ENCODE measurements at regions not wholly inside any gene's neighbourhood (a gene's known extent, or its start where the extent isn't known, plus 50 kb on each side); places are given as distances from the start of the nearest gene placed in this dataset.
"Not testable (repeated sequence)": the region's sequence is repeated elsewhere in the genome, so short reads cannot be mapped to it uniquely, and the experiment has no call there.

- no peak for DNase-seq
These were observed 166.9 kb upstream of the KLF7 start for GRCh38 chr2:207332480-207333212.

GRCh38 chr2:207333599-207334300, 168.0 kb upstream of the KLF7 start:
- DNase-seq, result no peak

- DNase-seq, result no peak
These were observed 168.5 kb upstream of the KLF7 start for GRCh38 chr2:207334301-207334623.

GRCh38 chr2:207334624-207335371, 169.1 kb upstream of the KLF7 start:
- DNase-seq, result peak; percentile 51

GRCh38 chr2:207337234-207338219, 171.8 kb upstream of the KLF7 start:
- no peak for DNase-seq

GRCh38 chr2:207338220-207338607, 172.5 kb upstream of the KLF7 start:
- DNase-seq, result no peak

- no peak for DNase-seq
These were observed 172.9 kb upstream of the KLF7 start for GRCh38 chr2:207338610-207339009.

GRCh38 chr2:207341112-207341750, 175.5 kb upstream of the KLF7 start:
- DNase-seq, result no peak

GRCh38 chr2:207341804-207342203, 176.1 kb upstream of the KLF7 start:
- no peak for DNase-seq

GRCh38 chr2:207344596-207345394, 179.0 kb upstream of the KLF7 start:
- not testable (repeated sequence) for DNase-seq

GRCh38 chr2:207351171-207351570, 178.6 kb upstream of the CREB1 start:
- no peak for DNase-seq

- no peak for DNase-seq
These were observed 176.6 kb upstream of the CREB1 start for GRCh38 chr2:207352978-207353671.

GRCh38 chr2:207353836-207354235, 175.9 kb upstream of the CREB1 start:
- DNase-seq, result no peak

- no peak for DNase-seq
These were observed 175.3 kb upstream of the CREB1 start for GRCh38 chr2:207354462-207354861.

GRCh38 chr2:207356567-207356966, 173.2 kb upstream of the CREB1 start:
- no peak for DNase-seq

GRCh38 chr2:207357216-207357615, 172.5 kb upstream of the CREB1 start:
- DNase-seq, result no peak

GRCh38 chr2:207362716-207363115, 167.0 kb upstream of the CREB1 start:
- DNase-seq, result no peak

GRCh38 chr2:207363761-207364290, 165.9 kb upstream of the CREB1 start:
- DNase-seq, result no peak

- no peak for DNase-seq
These were observed 159.1 kb upstream of the CREB1 start for GRCh38 chr2:207370646-207371045.

GRCh38 chr2:207371877-207372276, 157.9 kb upstream of the CREB1 start:
- no peak for DNase-seq
